ENCODE measurements at regions not wholly inside any gene's neighbourhood (a gene's known extent, or its start where the extent isn't known, plus 50 kb on each side); places are given as distances from the start of the nearest gene placed in this dataset.

- no peak for TF ChIP-seq POLR2AphosphoS5 (IDR thresholded peaks at IDR 0.05; ENCODE audit: borderline replicate concordance, low read depth, low read length)
- TF ChIP-seq EZH2 (IDR thresholded peaks at IDR 0.05): no peak
- no peak for TF ChIP-seq FOXP2 (optimal IDR thresholded peaks at IDR 0.05; ENCODE audit: control extremely low read depth, extremely low read length, insufficient read depth)
Observed at GRCh38 chr3:22893101-22893500, 310.0 kb upstream of the UBE2E2 start.

Data from SK-N-MC (cell line).